ENCODE measurements at regions not wholly inside any gene's neighbourhood (a gene's known extent, or its start where the extent isn't known, plus 50 kb on each side); places are given as distances from the start of the nearest gene placed in this dataset.

- DNase-seq (ENCODE audit: low spot score): no peak
- TF ChIP-seq CTCF (IDR thresholded peaks at IDR 0.05; ENCODE audit: extremely low read depth, missing control alignments): no peak
These were observed 277.6 kb upstream of the IGFBP3 start for GRCh38 chr7:46198701-46199100.

GRCh38 chr7:46197785-46198540 is 276.9 kb upstream of the IGFBP3 start:
- DNase-seq (ENCODE audit: low spot score): no peak
- no peak for TF ChIP-seq CTCF (IDR thresholded peaks at IDR 0.05; ENCODE audit: extremely low read depth, missing control alignments)

GRCh38 chr7:46195934-46196333 is 274.9 kb upstream of the IGFBP3 start:
- no peak for TF ChIP-seq CTCF (IDR thresholded peaks at IDR 0.05; ENCODE audit: extremely low read depth, missing control alignments)

GRCh38 chr7:46192271-46192670 is 271.2 kb upstream of the IGFBP3 start:
- no peak for DNase-seq (ENCODE audit: low spot score)
- TF ChIP-seq CTCF (IDR thresholded peaks at IDR 0.05; ENCODE audit: extremely low read depth, missing control alignments): no peak

More at GRCh38 chr7:46195934-46196333, 274.9 kb upstream of the IGFBP3 start:
- no peak for DNase-seq (ENCODE audit: low spot score)

- DNase-seq (ENCODE audit: low spot score): no peak
- TF ChIP-seq CTCF (IDR thresholded peaks at IDR 0.05; ENCODE audit: extremely low read depth, missing control alignments): no peak
These were observed 270.7 kb upstream of the IGFBP3 start for GRCh38 chr7:46191776-46192175.

- no peak for TF ChIP-seq CTCF (IDR thresholded peaks at IDR 0.05; ENCODE audit: extremely low read depth, missing control alignments)
- DNase-seq (ENCODE audit: low spot score): no peak
These were observed 270.2 kb upstream of the IGFBP3 start for GRCh38 chr7:46191296-46191695.

- no peak for TF ChIP-seq CTCF (IDR thresholded peaks at IDR 0.05; ENCODE audit: extremely low read depth, missing control alignments)
- DNase-seq (ENCODE audit: low spot score): no peak
These were observed 268.3 kb upstream of the IGFBP3 start for GRCh38 chr7:46189255-46189790.
